Fibroblast of villous mesenchyme (primary cell): ENCODE measurements at regions not wholly inside any gene's neighbourhood (a gene's known extent, or its start where the extent isn't known, plus 50 kb on each side); places are given as distances from the start of the nearest gene placed in this dataset.
A peak's percentile ranks its signal among the peaks of the same experiment; 100 is the strongest.

Experiments used
- DNase-seq: peaks from one replicate; pipeline ENCODE4 v3.0.0-alpha.2; 2010; ENCODE audit warnings: low read depth
- H3K4me3 ChIP-seq: 2 replicates; pipeline ENCODE4 v1.5.1; 2011; ENCODE audit warnings: low read depth, mild to moderate bottlenecking, low read length
- TF ChIP-seq, protein P1 (sequence below): IDR thresholded peaks from 2 replicates; pipeline ENCODE4 v1.5.1; 2012; ENCODE audit warnings: low read depth, mild to moderate bottlenecking, low read length; ENCODE audit not compliant: insufficient read depth

DNA sequence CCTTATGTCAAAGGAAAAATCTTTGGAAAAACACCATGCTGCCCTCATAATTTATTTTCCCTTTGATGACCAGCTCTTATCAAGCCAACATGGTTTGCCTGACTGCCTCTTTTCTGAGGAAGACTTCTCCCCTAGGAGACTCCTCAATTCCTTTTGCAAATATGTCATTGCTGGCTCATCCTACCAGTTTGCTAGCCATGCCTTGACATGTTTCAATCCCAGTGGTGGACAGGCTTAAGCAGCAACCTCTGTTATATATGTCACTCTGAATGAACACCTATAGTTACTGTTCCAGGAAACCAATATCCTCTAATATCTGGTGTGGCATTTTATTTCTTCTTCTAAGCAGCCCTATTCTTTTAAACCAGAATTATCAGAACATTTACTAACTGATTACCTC lies 615.8 kb downstream of the HTR1A start:
- no peak overlapping the region for H3K4me3 ChIP-seq
- TF ChIP-seq, protein P1, sequence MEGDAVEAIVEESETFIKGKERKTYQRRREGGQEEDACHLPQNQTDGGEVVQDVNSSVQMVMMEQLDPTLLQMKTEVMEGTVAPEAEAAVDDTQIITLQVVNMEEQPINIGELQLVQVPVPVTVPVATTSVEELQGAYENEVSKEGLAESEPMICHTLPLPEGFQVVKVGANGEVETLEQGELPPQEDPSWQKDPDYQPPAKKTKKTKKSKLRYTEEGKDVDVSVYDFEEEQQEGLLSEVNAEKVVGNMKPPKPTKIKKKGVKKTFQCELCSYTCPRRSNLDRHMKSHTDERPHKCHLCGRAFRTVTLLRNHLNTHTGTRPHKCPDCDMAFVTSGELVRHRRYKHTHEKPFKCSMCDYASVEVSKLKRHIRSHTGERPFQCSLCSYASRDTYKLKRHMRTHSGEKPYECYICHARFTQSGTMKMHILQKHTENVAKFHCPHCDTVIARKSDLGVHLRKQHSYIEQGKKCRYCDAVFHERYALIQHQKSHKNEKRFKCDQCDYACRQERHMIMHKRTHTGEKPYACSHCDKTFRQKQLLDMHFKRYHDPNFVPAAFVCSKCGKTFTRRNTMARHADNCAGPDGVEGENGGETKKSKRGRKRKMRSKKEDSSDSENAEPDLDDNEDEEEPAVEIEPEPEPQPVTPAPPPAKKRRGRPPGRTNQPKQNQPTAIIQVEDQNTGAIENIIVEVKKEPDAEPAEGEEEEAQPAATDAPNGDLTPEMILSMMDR, result no peak
- no peak for DNase-seq

DNA sequence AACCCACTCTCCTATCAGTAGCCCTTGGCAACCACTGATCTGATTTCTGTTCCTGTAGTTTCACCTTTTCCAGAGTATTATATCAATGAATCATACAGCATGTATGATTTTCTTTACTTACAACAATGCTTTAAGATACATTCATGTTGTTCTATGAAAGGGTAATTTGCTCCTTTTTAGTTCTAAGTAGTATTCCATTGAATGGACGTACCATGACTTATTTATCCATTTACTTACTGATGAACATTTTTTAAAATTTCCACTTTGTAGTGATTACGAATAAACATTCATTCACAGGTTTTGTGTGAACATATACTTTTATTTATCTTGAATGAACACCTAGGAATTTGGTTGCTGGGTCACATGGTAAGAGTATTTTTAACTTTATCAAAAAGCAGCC lies 620.8 kb downstream of the HTR1A start:
- TF ChIP-seq, protein P1, result no peak
- H3K4me3 ChIP-seq, result no peak overlapping the region
- DNase-seq, result no peak

DNA sequence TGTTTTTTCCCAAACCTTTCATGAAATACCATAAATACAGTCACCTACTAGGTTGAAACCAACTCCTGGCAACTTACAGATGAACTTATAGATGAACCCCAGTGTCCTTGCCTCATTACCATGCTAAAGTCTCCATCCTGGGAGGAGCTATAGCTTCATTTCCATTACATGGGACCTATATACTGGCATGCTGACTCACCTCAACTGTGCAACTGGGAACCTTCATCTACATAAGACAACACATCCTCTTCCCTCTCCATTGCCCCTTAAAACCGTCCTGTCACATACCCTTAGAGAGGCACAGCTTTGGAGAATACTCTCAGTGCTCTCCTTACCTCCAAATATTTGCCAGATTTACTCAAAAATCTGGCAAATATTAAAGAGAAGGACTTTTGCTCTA lies 638.3 kb downstream of the HTR1A start:
- TF ChIP-seq, protein P1, result no peak
- no peak for DNase-seq
- no peak overlapping the region for H3K4me3 ChIP-seq

DNA sequence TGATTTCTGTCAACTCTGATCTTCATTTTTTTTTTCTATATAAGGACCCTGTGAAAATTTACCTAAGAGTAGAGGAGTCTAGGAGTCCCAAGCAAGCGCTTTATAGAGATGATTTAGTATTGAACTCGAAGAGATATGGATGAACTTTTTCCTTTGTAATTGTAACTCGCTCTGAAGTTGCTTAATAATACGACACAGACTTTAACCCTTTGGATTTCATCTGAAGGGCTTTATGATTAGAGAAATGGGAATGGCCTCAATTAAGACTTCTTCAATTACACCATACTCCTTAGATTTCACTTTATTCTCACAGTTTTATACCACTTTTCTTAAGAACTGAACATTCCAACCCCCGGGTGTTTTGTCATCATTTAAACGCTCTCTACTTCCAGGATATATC lies 647.7 kb downstream of the HTR1A start:
- TF ChIP-seq, protein P1, result no peak
- no peak overlapping the region for H3K4me3 ChIP-seq
- DNase-seq, result no peak

DNA sequence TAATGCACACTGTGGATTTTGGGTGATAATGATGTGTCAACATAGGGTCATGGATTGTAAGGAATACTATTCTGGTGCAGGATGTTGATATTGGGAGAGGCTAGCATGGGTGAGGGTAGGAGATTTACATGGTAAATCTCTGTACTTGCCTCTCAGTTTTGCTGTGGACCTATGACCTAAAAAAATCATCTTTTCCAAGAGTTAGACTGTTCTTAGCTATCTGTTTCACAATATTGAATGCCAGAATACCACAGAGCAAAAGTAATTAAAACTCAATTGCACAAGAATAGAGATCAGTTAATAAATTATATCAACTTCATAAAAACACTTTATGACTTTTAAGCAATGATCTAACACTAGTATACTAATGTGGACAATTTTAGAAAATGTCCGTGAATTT lies 651.6 kb downstream of the HTR1A start:
- H3K4me3 ChIP-seq, result no peak overlapping the region
- TF ChIP-seq, protein P1, result no peak
- peak; percentile 55 for DNase-seq

DNA sequence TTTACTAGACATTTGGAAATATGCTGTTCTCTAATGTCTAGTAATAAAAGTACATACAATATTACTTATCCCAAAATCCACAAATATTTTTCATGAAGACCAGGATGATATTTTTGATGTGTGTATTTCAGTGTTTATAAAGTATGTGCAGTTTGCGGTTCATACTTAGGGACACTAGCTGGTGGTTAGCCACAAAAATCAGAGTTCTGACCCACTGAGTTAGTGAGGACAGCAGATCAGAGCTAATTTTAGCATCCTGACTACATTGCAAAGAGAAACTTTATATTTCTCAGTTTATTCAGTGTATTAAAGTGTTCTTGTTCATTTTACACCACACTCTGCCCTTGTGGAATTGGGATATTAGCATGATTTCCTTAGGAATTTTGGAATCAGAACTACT lies 655.3 kb downstream of the HTR1A start:
- DNase-seq, result no peak
- no peak overlapping the region for H3K4me3 ChIP-seq
- TF ChIP-seq, protein P1, result no peak

DNA sequence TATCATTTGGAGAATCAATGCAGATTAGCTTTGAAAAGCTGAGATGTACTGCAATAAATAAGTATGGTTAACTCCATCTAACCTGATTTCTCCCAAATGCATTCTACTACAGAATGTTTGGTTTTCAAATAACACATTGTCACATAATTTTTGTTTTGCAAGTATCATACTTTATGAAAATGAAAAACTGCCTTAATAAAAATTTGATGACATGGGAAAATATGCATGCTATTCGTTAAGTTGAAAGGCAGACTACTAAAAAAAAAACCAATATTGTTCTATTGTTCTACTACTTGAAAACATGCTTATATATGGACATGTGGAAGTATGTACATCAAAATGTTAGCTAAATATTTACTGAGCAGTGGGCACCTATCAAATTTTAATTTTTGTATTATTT lies 668.9 kb downstream of the HTR1A start:
- TF ChIP-seq, protein P1, result no peak
- H3K4me3 ChIP-seq, result no peak overlapping the region
- no peak for DNase-seq
